HL-60 (cell line): ENCODE measurements at regions not wholly inside any gene's neighbourhood (a gene's known extent, or its start where the extent isn't known, plus 50 kb on each side); places are given as distances from the start of the nearest gene placed in this dataset.

Experiments used
- DNase-seq, 2 experiments: peaks; one replicate each; pipeline ENCODE4 v3.0.0-alpha.2; 2010 to 2020; ENCODE audit warnings: low read depth in 1 of 2, low spot score in 1 of 2
- H3K27ac ChIP-seq: fragments of 250-450 bp; sonication (Bioruptor Pico); replicated peaks from 2 replicates; pipeline ENCODE4 v1.5.1; 2020; ENCODE audit warnings: mild to moderate bottlenecking, moderate library complexity
- H3K27me3 ChIP-seq: fragments of 250-450 bp; sonication (Bioruptor Pico); 2 replicates; pipeline ENCODE4 v1.5.1; 2021; ENCODE audit warnings: mild to moderate bottlenecking, moderate library complexity; ENCODE audit not compliant: insufficient read depth, poor library complexity, severe bottlenecking
- H3K4me3 ChIP-seq: replicated peaks from 2 replicates; pipeline ENCODE4 v1.5.1; 2011; ENCODE audit warnings: mild to moderate bottlenecking, control low read depth, low read length; ENCODE audit not compliant: insufficient read depth
- GABPA ChIP-seq: IDR thresholded peaks from 2 replicates; pipeline ENCODE4 v1.6.1; 2012; ENCODE audit warnings: low read depth
- POLR2AphosphoS5 ChIP-seq: IDR thresholded peaks from 2 replicates; pipeline ENCODE4 v1.6.1; 2012; ENCODE audit warnings: low read depth
- SPI1 ChIP-seq: IDR thresholded peaks from 2 replicates; pipeline ENCODE4 v1.6.1; 2012; ENCODE audit warnings: low read depth, mild to moderate bottlenecking, borderline replicate concordance
- TF ChIP-seq, protein P1 (sequence below): IDR thresholded peaks from one replicate; pipeline ENCODE4 v1.5.1; 2011; ENCODE audit warnings: low read length, control low read depth, inconsistent platforms; ENCODE audit not compliant: insufficient read depth
- TF ChIP-seq, protein P2 (sequence below): IDR thresholded peaks from 2 replicates; pipeline ENCODE4 v1.6.1; 2012; ENCODE audit warnings: low read depth; ENCODE audit not compliant: insufficient replicate concordance

DNA sequence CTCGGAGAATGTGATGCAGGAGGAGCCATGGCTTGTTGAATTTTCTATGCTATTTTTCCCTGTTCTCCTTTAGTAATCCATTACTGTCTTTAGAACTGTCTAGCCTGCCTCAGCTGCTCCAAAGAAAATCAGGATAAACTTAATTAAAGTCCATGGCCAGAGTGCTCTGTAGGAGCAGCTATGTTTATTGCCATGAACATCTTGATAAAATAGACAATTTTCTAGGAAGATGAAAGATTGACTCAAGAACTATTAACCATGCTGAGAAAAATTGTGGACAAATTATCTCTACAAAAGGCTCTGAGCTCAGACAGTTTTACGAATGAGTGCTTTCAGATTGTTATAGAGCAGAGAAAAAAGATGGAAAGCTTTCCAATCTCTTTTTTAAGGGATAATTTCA lies 193.0 kb downstream of the TTC32 start:
- H3K27ac ChIP-seq, result no peak overlapping the region
- no peaks in the 10 kb centered on the region for H3K27me3 ChIP-seq
- DNase-seq, result no peak
- no peak for TF ChIP-seq SPI1
- TF ChIP-seq GABPA, result no peak
- TF ChIP-seq POLR2AphosphoS5, result no peak
- TF ChIP-seq, protein P1, sequence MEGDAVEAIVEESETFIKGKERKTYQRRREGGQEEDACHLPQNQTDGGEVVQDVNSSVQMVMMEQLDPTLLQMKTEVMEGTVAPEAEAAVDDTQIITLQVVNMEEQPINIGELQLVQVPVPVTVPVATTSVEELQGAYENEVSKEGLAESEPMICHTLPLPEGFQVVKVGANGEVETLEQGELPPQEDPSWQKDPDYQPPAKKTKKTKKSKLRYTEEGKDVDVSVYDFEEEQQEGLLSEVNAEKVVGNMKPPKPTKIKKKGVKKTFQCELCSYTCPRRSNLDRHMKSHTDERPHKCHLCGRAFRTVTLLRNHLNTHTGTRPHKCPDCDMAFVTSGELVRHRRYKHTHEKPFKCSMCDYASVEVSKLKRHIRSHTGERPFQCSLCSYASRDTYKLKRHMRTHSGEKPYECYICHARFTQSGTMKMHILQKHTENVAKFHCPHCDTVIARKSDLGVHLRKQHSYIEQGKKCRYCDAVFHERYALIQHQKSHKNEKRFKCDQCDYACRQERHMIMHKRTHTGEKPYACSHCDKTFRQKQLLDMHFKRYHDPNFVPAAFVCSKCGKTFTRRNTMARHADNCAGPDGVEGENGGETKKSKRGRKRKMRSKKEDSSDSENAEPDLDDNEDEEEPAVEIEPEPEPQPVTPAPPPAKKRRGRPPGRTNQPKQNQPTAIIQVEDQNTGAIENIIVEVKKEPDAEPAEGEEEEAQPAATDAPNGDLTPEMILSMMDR, result no peak
- TF ChIP-seq, protein P2, sequence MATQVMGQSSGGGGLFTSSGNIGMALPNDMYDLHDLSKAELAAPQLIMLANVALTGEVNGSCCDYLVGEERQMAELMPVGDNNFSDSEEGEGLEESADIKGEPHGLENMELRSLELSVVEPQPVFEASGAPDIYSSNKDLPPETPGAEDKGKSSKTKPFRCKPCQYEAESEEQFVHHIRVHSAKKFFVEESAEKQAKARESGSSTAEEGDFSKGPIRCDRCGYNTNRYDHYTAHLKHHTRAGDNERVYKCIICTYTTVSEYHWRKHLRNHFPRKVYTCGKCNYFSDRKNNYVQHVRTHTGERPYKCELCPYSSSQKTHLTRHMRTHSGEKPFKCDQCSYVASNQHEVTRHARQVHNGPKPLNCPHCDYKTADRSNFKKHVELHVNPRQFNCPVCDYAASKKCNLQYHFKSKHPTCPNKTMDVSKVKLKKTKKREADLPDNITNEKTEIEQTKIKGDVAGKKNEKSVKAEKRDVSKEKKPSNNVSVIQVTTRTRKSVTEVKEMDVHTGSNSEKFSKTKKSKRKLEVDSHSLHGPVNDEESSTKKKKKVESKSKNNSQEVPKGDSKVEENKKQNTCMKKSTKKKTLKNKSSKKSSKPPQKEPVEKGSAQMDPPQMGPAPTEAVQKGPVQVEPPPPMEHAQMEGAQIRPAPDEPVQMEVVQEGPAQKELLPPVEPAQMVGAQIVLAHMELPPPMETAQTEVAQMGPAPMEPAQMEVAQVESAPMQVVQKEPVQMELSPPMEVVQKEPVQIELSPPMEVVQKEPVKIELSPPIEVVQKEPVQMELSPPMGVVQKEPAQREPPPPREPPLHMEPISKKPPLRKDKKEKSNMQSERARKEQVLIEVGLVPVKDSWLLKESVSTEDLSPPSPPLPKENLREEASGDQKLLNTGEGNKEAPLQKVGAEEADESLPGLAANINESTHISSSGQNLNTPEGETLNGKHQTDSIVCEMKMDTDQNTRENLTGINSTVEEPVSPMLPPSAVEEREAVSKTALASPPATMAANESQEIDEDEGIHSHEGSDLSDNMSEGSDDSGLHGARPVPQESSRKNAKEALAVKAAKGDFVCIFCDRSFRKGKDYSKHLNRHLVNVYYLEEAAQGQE, result no peak
- H3K4me3 ChIP-seq, result no peak overlapping the region

DNA sequence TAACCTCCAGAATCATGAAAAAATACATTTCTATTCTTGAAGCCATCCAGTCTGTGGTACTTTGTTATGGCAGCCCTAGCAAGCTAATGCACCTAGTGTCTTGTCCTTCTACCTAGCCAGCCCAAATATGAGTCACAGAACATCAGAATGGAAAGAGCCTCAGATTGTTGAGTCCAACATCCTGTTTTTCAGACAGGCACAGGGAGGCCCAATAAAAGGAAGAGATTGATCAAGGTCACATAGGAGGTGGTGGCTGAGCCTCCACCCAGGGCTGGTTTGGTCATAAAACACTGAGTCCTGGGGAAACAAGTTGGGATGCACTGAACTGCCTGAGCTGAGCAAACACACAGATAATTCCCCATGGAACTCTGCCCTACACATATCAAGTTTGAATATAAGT lies 195.5 kb downstream of the TTC32 start:
- no peak overlapping the region for H3K27ac ChIP-seq
- no peak for DNase-seq
- H3K4me3 ChIP-seq, result no peak overlapping the region
- TF ChIP-seq SPI1 (no peak), POLR2AphosphoS5 (no peak), GABPA (no peak)
- TF ChIP-seq, protein P1, result no peak
- TF ChIP-seq, protein P2, result no peak
- no peaks in the 10 kb centered on the region for H3K27me3 ChIP-seq

DNA sequence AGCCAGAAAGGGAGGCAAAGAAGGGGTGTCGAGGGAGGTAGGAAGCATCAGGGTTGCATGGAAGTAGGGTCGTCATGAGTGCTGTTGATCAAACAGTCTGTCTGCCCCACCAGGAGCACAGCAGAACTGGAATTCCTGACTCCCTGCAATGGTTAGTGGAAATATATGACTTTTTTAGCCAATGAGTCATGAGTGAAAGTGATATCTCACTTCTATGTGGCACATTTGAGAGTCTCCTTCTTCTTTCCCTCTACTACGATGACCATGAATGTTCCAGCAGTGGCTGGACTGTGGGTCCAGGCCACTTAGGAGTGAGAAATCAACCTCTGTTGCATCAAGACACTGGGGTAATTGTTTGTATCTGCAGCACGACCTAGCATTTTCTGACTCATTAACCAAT lies 199.5 kb downstream of the TTC32 start:
- DNase-seq, result no peak
- TF ChIP-seq GABPA (no peak), POLR2AphosphoS5 (no peak), SPI1 (no peak)
- TF ChIP-seq, protein P2, result no peak
- TF ChIP-seq, protein P1, result no peak
- Histone ChIP-seq H3K27ac (no peak overlapping the region), H3K27me3 (no peaks in the 10 kb centered on the region), H3K4me3 (no peak overlapping the region)
